ENCODE measurements at regions not wholly inside any gene's neighbourhood (a gene's known extent, or its start where the extent isn't known, plus 50 kb on each side); places are given as distances from the start of the nearest gene placed in this dataset.

GRCh38 chr9:87216036-87216435 is 268.7 kb upstream of the GAS1 start:
- H3K27ac ChIP-seq (ENCODE audit: low read depth, low read length): no peak overlapping the region
- H3K9me3 ChIP-seq (ENCODE audit: low read depth, low read length): no peaks in the 10 kb centered on the region
- TF ChIP-seq CTCF (IDR thresholded peaks at IDR 0.05; ENCODE audit: extremely low read depth, low read depth, low read length): no peak
- no peaks in the 10 kb centered on the region for H3K36me3 ChIP-seq (ENCODE audit: insufficient read depth, low read length)
- H3K27me3 ChIP-seq (ENCODE audit: insufficient read depth, low read length): no peaks in the 10 kb centered on the region
- no peak overlapping the region for H3K4me3 ChIP-seq (ENCODE audit: insufficient read depth, low read length)
- peaks cover 3% of the 10 kb centered on the region for H3K4me1 ChIP-seq (ENCODE audit: insufficient read depth, low read length)
- no peak overlapping the region for H2AFZ ChIP-seq (ENCODE audit: low read length)
- no peaks in the 10 kb centered on the region for H4K20me1 ChIP-seq (ENCODE audit: insufficient read depth, low read length)
- no peak overlapping the region for H3K4me2 ChIP-seq (ENCODE audit: insufficient read depth, low read length)
- DNase-seq (ENCODE audit: insufficient read length, low spot score, missing footprints): no peak
- H3K79me2 ChIP-seq (ENCODE audit: insufficient read depth, low read length): no peaks in the 10 kb centered on the region

GRCh38 chr9:87216897-87217455 is 269.7 kb upstream of the GAS1 start:
- no peaks in the 10 kb centered on the region for H3K27me3 ChIP-seq (ENCODE audit: insufficient read depth, low read length)
- H3K9me3 ChIP-seq (ENCODE audit: low read depth, low read length): no peaks in the 10 kb centered on the region
- H3K4me2 ChIP-seq (ENCODE audit: insufficient read depth, low read length): no peak overlapping the region
- H3K36me3 ChIP-seq (ENCODE audit: insufficient read depth, low read length): no peaks in the 10 kb centered on the region
- H3K4me3 ChIP-seq (ENCODE audit: insufficient read depth, low read length): no peak overlapping the region
- no peak for TF ChIP-seq CTCF (IDR thresholded peaks at IDR 0.05; ENCODE audit: extremely low read depth, low read depth, low read length)
- no peaks in the 10 kb centered on the region for H3K79me2 ChIP-seq (ENCODE audit: insufficient read depth, low read length)
- H3K4me1 ChIP-seq (ENCODE audit: insufficient read depth, low read length): peaks cover 3% of the 10 kb centered on the region
- DNase-seq (ENCODE audit: insufficient read length, low spot score, missing footprints): peak; percentile 27
- H4K20me1 ChIP-seq (ENCODE audit: insufficient read depth, low read length): no peaks in the 10 kb centered on the region
- no peak overlapping the region for H3K27ac ChIP-seq (ENCODE audit: low read depth, low read length)
- no peak overlapping the region for H2AFZ ChIP-seq (ENCODE audit: low read length)

GRCh38 chr9:87223392-87224246 is 274.0 kb upstream of the DAPK1 start:
- no peaks in the 10 kb centered on the region for H4K20me1 ChIP-seq (ENCODE audit: insufficient read depth, low read length)
- no peaks in the 10 kb centered on the region for H3K9me3 ChIP-seq (ENCODE audit: low read depth, low read length)
- peak overlapping the region; percentile 95 for H2AFZ ChIP-seq (ENCODE audit: low read length)
- no peaks in the 10 kb centered on the region for H3K36me3 ChIP-seq (ENCODE audit: insufficient read depth, low read length)
- peak overlapping the region; percentile 73 for H3K4me2 ChIP-seq (ENCODE audit: insufficient read depth, low read length)
- peak overlapping the region; percentile 13 for H3K27ac ChIP-seq (ENCODE audit: low read depth, low read length)
- no peak for TF ChIP-seq CTCF (IDR thresholded peaks at IDR 0.05; ENCODE audit: extremely low read depth, low read depth, low read length)
- H3K4me1 ChIP-seq (ENCODE audit: insufficient read depth, low read length): peaks cover 10% of the 10 kb centered on the region
- no peaks in the 10 kb centered on the region for H3K79me2 ChIP-seq (ENCODE audit: insufficient read depth, low read length)
- H3K27me3 ChIP-seq (ENCODE audit: insufficient read depth, low read length): no peaks in the 10 kb centered on the region
- peak overlapping the region; percentile 47 for H3K4me3 ChIP-seq (ENCODE audit: insufficient read depth, low read length)
- DNase-seq (ENCODE audit: insufficient read length, low spot score, missing footprints): no peak

GRCh38 chr9:87226896-87227295 is 270.8 kb upstream of the DAPK1 start:
- H3K27me3 ChIP-seq (ENCODE audit: insufficient read depth, low read length): no peaks in the 10 kb centered on the region
- H3K27ac ChIP-seq (ENCODE audit: low read depth, low read length): no peak overlapping the region
- H3K4me3 ChIP-seq (ENCODE audit: insufficient read depth, low read length): no peak overlapping the region
- DNase-seq (ENCODE audit: insufficient read length, low spot score, missing footprints): no peak
- H3K36me3 ChIP-seq (ENCODE audit: insufficient read depth, low read length): no peaks in the 10 kb centered on the region
- TF ChIP-seq CTCF (IDR thresholded peaks at IDR 0.05; ENCODE audit: extremely low read depth, low read depth, low read length): no peak
- no peaks in the 10 kb centered on the region for H3K79me2 ChIP-seq (ENCODE audit: insufficient read depth, low read length)
- H3K4me2 ChIP-seq (ENCODE audit: insufficient read depth, low read length): no peak overlapping the region
- H3K9me3 ChIP-seq (ENCODE audit: low read depth, low read length): no peaks in the 10 kb centered on the region
- no peaks in the 10 kb centered on the region for H4K20me1 ChIP-seq (ENCODE audit: insufficient read depth, low read length)
- peaks cover 10% of the 10 kb centered on the region for H3K4me1 ChIP-seq (ENCODE audit: insufficient read depth, low read length)
- H2AFZ ChIP-seq (ENCODE audit: low read length): no peak overlapping the region

Measured in osteoblast (primary cell).